Inferior parietal cortex (tissue), 1 donor: ENCODE measurements at regions not wholly inside any gene's neighbourhood (a gene's known extent, or its start where the extent isn't known, plus 50 kb on each side); places are given as distances from the start of the nearest gene placed in this dataset.
"Not testable (repeated sequence)": the region's sequence is repeated elsewhere in the genome, so short reads cannot be mapped to it uniquely, and the experiment has no call there.

Experiments used
- DNase-seq: peaks from one replicate; pipeline ENCODE4 v3.0.0-alpha.2; 2016; ENCODE audit errors: extremely low spot score

- DNase-seq, result no peak
Measured at GRCh38 chr3:164467007-164467406, 611.3 kb downstream of the SI start.

- DNase-seq, result no peak
Measured at GRCh38 chr3:164465172-164465571, 613.1 kb downstream of the SI start.

GRCh38 chr3:164460851-164461250 lies 617.4 kb downstream of the SI start:
- no peak for DNase-seq

GRCh38 chr3:164459521-164460151 lies 618.7 kb downstream of the SI start:
- no peak for DNase-seq

GRCh38 chr3:164458986-164459385 lies 619.3 kb downstream of the SI start:
- DNase-seq, result no peak

- no peak for DNase-seq
Measured at GRCh38 chr3:164453714-164454113, 624.6 kb downstream of the SI start.

GRCh38 chr3:164452707-164453106 lies 625.6 kb downstream of the SI start:
- no peak for DNase-seq

GRCh38 chr3:164451072-164451910 lies 627.0 kb downstream of the SI start:
- no peak for DNase-seq

- no peak for DNase-seq
Measured at GRCh38 chr3:164450276-164450905, 627.9 kb downstream of the SI start.

- no peak for DNase-seq
Measured at GRCh38 chr3:164419220-164419619, 659.1 kb downstream of the SI start.

- no peak for DNase-seq
Measured at GRCh38 chr3:164418414-164418813, 659.9 kb downstream of the SI start.

- no peak for DNase-seq
Measured at GRCh38 chr3:164417955-164418354, 660.3 kb downstream of the SI start.

GRCh38 chr3:164416491-164417222 lies 661.6 kb downstream of the SI start:
- DNase-seq, result no peak

- DNase-seq, result no peak
Measured at GRCh38 chr3:164408326-164408725, 670.0 kb downstream of the SI start.

- no peak for DNase-seq
Measured at GRCh38 chr3:164407111-164407510, 671.2 kb downstream of the SI start.

GRCh38 chr3:164406281-164406680 lies 672.0 kb downstream of the SI start:
- no peak for DNase-seq

- DNase-seq, result no peak
Measured at GRCh38 chr3:164401923-164402322, 676.4 kb downstream of the SI start.

GRCh38 chr3:164401440-164401839 lies 676.9 kb downstream of the SI start:
- not testable (repeated sequence) for DNase-seq

GRCh38 chr3:164397462-164397861 lies 680.8 kb downstream of the SI start:
- DNase-seq, result no peak

GRCh38 chr3:164393171-164393570 lies 685.1 kb downstream of the SI start:
- DNase-seq, result no peak

GRCh38 chr3:164390046-164390445 lies 688.2 kb downstream of the SI start:
- DNase-seq, result no peak

- DNase-seq, result no peak
Measured at GRCh38 chr3:164387236-164387635, 691.1 kb downstream of the SI start.
